Neural progenitor cell (in vitro differentiated cells): ENCODE measurements at regions not wholly inside any gene's neighbourhood (a gene's known extent, or its start where the extent isn't known, plus 50 kb on each side); places are given as distances from the start of the nearest gene placed in this dataset.

Experiments used
- DNase-seq: peaks from one replicate; pipeline ENCODE4 v3.0.0-alpha.2; 2016; ENCODE audit warnings: low spot score
- H2AFZ ChIP-seq: fragments of 200-600 bp; sonication (generic); replicated peaks from 2 replicates; pipeline ENCODE4 v1.6.1; 2016; ENCODE audit warnings: antibody characterized with exemption
- H3F3A ChIP-seq: fragments of 200-600 bp; sonication (generic); 2 replicates; pipeline ENCODE4 v1.6.1; 2016; ENCODE audit warnings: antibody characterized with exemption, low read depth
- H3K27ac ChIP-seq: fragments of 200-600 bp; sonication (generic); 2 replicates; pipeline ENCODE4 v1.5.1; 2016; ENCODE audit warnings: mild to moderate bottlenecking
- H3K27me3 ChIP-seq: fragments of 200-600 bp; sonication (generic); 2 replicates; pipeline ENCODE4 v1.6.1; 2016; ENCODE audit warnings: mild to moderate bottlenecking, moderate library complexity
- H3K36me3 ChIP-seq: fragments of 200-600 bp; sonication (generic); 2 replicates; pipeline ENCODE4 v1.5.1; 2016
- H3K4me1 ChIP-seq: fragments of 200-600 bp; sonication (generic); 2 replicates; pipeline ENCODE4 v1.6.1; 2016; ENCODE audit warnings: mixed run types
- H3K4me2 ChIP-seq: fragments of 200-600 bp; sonication (generic); 2 replicates; pipeline ENCODE4 v1.6.1; 2016
- H3K4me3 ChIP-seq: fragments of 200-600 bp; sonication (generic); 2 replicates; pipeline ENCODE4 v1.5.1; 2016
- H3K79me2 ChIP-seq: fragments of 200-600 bp; sonication (generic); 2 replicates; pipeline ENCODE4 v1.6.1; 2016; ENCODE audit warnings: low read depth
- H3K9ac ChIP-seq: fragments of 200-600 bp; sonication (generic); 2 replicates; pipeline ENCODE4 v1.6.1; 2016
- H3K9me3 ChIP-seq: fragments of 200-600 bp; sonication (generic); 2 replicates; pipeline ENCODE4 v1.5.1; 2016; ENCODE audit warnings: low read depth
- H4K20me1 ChIP-seq: fragments of 200-600 bp; sonication (generic); 2 replicates; pipeline ENCODE4 v1.6.1; 2016; ENCODE audit warnings: low read depth
- H3K27ac Mint-ChIP-seq: 3 replicates; pipeline ENCODE4 v1.8.0; 2021; ENCODE audit warnings: mixed read lengths
- H3K27me3 Mint-ChIP-seq: 2 replicates; pipeline ENCODE4 v1.8.0; 2022; ENCODE audit warnings: low read depth, mild to moderate bottlenecking, inconsistent platforms, moderate library complexity, mixed read lengths; ENCODE audit not compliant: insufficient read depth
- H3K36me3 Mint-ChIP-seq: 3 replicates; pipeline ENCODE4 v1.8.0; 2021; ENCODE audit warnings: mixed read lengths
- H3K4me1 Mint-ChIP-seq: 3 replicates; pipeline ENCODE4 v1.8.0; 2021; ENCODE audit warnings: mixed read lengths
- H3K4me3 Mint-ChIP-seq: 3 replicates; pipeline ENCODE4 v1.8.0; 2021; ENCODE audit warnings: mild to moderate bottlenecking, moderate library complexity, mixed read lengths
- H3K9me3 Mint-ChIP-seq: 3 replicates; pipeline ENCODE4 v1.8.0; 2020; ENCODE audit warnings: mixed read lengths
- EZH2 ChIP-seq: fragments of 200-600 bp; sonication (generic); IDR thresholded peaks from 2 replicates; pipeline ENCODE4 v1.6.1; 2017; ENCODE audit warnings: antibody characterized with exemption, mild to moderate bottlenecking, moderate library complexity
- EZH2phosphoT487 ChIP-seq: fragments of 200-600 bp; sonication (generic); IDR thresholded peaks from 2 replicates; pipeline ENCODE4 v1.6.1; 2017; ENCODE audit warnings: antibody characterized with exemption
- TF ChIP-seq, protein P1 (sequence below): fragments of 200-600 bp; sonication (generic); IDR thresholded peaks from 2 replicates; pipeline ENCODE4 v1.5.1; 2017; ENCODE audit warnings: antibody characterized with exemption, mild to moderate bottlenecking

DNA sequence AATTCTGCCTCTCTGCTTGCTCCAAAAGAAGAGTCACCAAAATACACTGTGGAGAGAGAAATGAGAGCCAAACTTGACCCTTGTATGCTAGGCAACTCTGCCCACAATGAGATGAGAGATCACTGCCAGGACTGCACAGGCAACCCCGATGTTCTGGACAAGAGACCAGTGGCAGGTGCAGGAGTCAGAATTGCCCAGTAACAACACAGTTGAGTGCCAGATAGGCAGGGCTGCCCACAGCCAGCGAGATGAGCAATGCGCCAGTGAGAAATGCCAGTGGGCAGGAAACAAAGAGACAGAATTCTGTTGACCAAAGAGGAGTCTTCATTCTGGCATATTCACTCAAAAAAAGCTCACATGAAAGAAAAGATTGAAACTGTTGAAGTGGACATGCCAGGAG, 570.7 kb downstream of the CAAP1 start:
- H3K27me3 Mint-ChIP-seq: peaks cover 2% of the 10 kb centered on the region

DNA sequence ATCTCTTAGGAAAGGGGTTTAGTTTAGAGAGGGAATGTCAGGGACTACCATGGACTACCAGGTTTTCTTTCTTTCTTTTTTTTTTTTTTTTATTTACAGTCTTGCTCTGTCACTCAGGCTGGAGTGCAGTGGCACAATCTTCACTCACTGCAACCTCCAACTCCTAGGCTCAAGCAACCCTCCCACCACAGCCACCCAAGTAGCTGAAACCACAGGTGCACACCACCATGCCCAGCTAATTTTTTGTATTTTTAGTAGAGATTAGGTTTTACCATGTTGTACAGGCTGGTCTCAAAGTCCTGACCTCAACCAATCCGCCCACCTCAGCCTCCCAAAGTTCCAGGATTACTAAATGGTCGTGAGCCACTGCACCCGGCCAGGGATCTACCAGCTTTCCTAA, 572.7 kb downstream of the CAAP1 start:
- no peak for TF ChIP-seq EZH2
- TF ChIP-seq, protein P1, sequence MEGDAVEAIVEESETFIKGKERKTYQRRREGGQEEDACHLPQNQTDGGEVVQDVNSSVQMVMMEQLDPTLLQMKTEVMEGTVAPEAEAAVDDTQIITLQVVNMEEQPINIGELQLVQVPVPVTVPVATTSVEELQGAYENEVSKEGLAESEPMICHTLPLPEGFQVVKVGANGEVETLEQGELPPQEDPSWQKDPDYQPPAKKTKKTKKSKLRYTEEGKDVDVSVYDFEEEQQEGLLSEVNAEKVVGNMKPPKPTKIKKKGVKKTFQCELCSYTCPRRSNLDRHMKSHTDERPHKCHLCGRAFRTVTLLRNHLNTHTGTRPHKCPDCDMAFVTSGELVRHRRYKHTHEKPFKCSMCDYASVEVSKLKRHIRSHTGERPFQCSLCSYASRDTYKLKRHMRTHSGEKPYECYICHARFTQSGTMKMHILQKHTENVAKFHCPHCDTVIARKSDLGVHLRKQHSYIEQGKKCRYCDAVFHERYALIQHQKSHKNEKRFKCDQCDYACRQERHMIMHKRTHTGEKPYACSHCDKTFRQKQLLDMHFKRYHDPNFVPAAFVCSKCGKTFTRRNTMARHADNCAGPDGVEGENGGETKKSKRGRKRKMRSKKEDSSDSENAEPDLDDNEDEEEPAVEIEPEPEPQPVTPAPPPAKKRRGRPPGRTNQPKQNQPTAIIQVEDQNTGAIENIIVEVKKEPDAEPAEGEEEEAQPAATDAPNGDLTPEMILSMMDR: no peak
- no peak for TF ChIP-seq EZH2phosphoT487
- Mint-ChIP-seq H3K4me3 (no peak overlapping the region), H3K9me3 (no peaks in the 10 kb centered on the region), H3K36me3 (no peaks in the 10 kb centered on the region), H3K4me1 (peaks cover 1% of the 10 kb centered on the region), H3K27ac (no peak overlapping the region), H3K27me3 (peaks cover 2% of the 10 kb centered on the region)
- no peak overlapping the region for H3K4me3 ChIP-seq
- no peak overlapping the region for H3K27ac ChIP-seq
- no peaks in the 10 kb centered on the region for H3K4me1 ChIP-seq
- no peak overlapping the region for H3K4me2 ChIP-seq
- H3K27me3 ChIP-seq: no peaks in the 10 kb centered on the region
- no peak overlapping the region for H3K9ac ChIP-seq
- H4K20me1 ChIP-seq: no peaks in the 10 kb centered on the region
- H3F3A ChIP-seq: no peaks in the 10 kb centered on the region
- no peak for DNase-seq
- H3K36me3 ChIP-seq: no peaks in the 10 kb centered on the region
- H3K9me3 ChIP-seq: no peaks in the 10 kb centered on the region
- no peaks in the 10 kb centered on the region for H3K79me2 ChIP-seq
- no peak overlapping the region for H2AFZ ChIP-seq

More for the DNA sequence above, 570.7 kb downstream of the CAAP1 start:
- H3K79me2 ChIP-seq: no peaks in the 10 kb centered on the region
- no peak overlapping the region for H3K27ac Mint-ChIP-seq
- TF ChIP-seq, protein P1: no peak
- no peak for TF ChIP-seq EZH2phosphoT487
- no peak for TF ChIP-seq EZH2
- H3K9me3 ChIP-seq: no peaks in the 10 kb centered on the region
- no peaks in the 10 kb centered on the region for H3K27me3 ChIP-seq
- H3K4me3 ChIP-seq: no peak overlapping the region
- H3K36me3 ChIP-seq: no peaks in the 10 kb centered on the region
- H3K9me3 Mint-ChIP-seq: no peaks in the 10 kb centered on the region
- no peaks in the 10 kb centered on the region for H4K20me1 ChIP-seq
- peaks cover 2% of the 10 kb centered on the region for H3K4me1 Mint-ChIP-seq
- DNase-seq: no peak
- no peak overlapping the region for H3K27ac ChIP-seq
- H3K4me2 ChIP-seq: no peak overlapping the region
- no peaks in the 10 kb centered on the region for H3K36me3 Mint-ChIP-seq
- no peak overlapping the region for H2AFZ ChIP-seq
- H3K9ac ChIP-seq: no peak overlapping the region
- H3K4me1 ChIP-seq: no peaks in the 10 kb centered on the region
- no peaks in the 10 kb centered on the region for H3F3A ChIP-seq
- H3K4me3 Mint-ChIP-seq: no peak overlapping the region

DNA sequence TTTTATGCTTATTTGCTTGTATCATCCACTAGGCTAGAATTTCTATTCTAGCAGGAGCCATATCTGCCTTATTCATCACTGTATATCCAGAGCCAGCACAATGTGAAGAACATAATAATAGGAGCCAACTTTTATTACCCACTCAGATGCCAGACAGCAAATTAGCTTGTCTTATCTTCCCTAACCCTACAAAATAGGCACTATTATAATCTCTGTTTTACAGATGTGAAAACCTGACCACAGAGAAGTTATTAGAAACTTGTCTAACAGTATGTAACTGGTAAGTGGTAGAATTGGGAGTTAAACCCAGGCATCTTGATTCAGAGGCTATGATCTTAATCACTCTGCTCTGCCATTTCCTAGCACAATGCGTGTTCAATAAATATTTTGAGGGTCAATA, 579.5 kb downstream of the CAAP1 start:
- H3K4me1 Mint-ChIP-seq: no peaks in the 10 kb centered on the region
- no peak overlapping the region for H3K27ac Mint-ChIP-seq
- Histone ChIP-seq H4K20me1 (no peaks in the 10 kb centered on the region), H2AFZ (no peak overlapping the region), H3K9me3 (no peaks in the 10 kb centered on the region), H3K4me2 (no peak overlapping the region), H3K9ac (no peak overlapping the region), H3F3A (no peaks in the 10 kb centered on the region), H3K4me3 (no peak overlapping the region), H3K36me3 (no peaks in the 10 kb centered on the region), H3K4me1 (no peaks in the 10 kb centered on the region), H3K79me2 (no peaks in the 10 kb centered on the region), H3K27me3 (no peaks in the 10 kb centered on the region), H3K27ac (no peak overlapping the region)
- no peaks in the 10 kb centered on the region for H3K36me3 Mint-ChIP-seq
- no peaks in the 10 kb centered on the region for H3K27me3 Mint-ChIP-seq
- DNase-seq: no peak
- H3K9me3 Mint-ChIP-seq: no peaks in the 10 kb centered on the region
- no peak overlapping the region for H3K4me3 Mint-ChIP-seq
- TF ChIP-seq EZH2 (no peak), EZH2phosphoT487 (no peak)
- TF ChIP-seq, protein P1: no peak
